Lower leg skin (tissue), 3 donors: ENCODE measurements at regions not wholly inside any gene's neighbourhood (a gene's known extent, or its start where the extent isn't known, plus 50 kb on each side); places are given as distances from the start of the nearest gene placed in this dataset.

Experiments used
- CTCF ChIP-seq, 3 donors: fragments of 450-650 bp; IDR thresholded peaks; one replicate each; pipeline ENCODE4 v1.5.1; 2016; ENCODE audit warnings: antibody characterized with exemption in 3 of 3, mild to moderate bottlenecking in 3 of 3, moderate library complexity in 2 of 3
- POLR2A ChIP-seq, 2 donors: fragments of 450-650 bp; IDR thresholded peaks; one replicate each; pipeline ENCODE4 v1.6.1; 2016 to 2017; ENCODE audit warnings: antibody characterized with exemption in 2 of 2, mild to moderate bottlenecking in 1 of 2, moderate library complexity in 1 of 2

- TF ChIP-seq POLR2A (IDR thresholded peaks at IDR 0.05): no peak
- no peak for TF ChIP-seq CTCF (IDR thresholded peaks at IDR 0.05)
Observed at GRCh38 chr13:70729369-70729768, 621.1 kb upstream of the KLHL1 start.
